Lower leg skin (tissue), 4 donors: ENCODE measurements at regions not wholly inside any gene's neighbourhood (a gene's known extent, or its start where the extent isn't known, plus 50 kb on each side); places are given as distances from the start of the nearest gene placed in this dataset.
"Not testable (repeated sequence)": the region's sequence is repeated elsewhere in the genome, so short reads cannot be mapped to it uniquely, and the experiment has no call there.

Experiments used
- DNase-seq, 2 donors: peaks; one replicate each; pipeline ENCODE4 v3.0.0-alpha.2; 2019; ENCODE audit warnings: low spot score in 2 of 2
- H3K4me3 ChIP-seq: fragments of 200-600 bp; sonication (generic); 2 replicates; pipeline ENCODE4 v1.5.1; 2017; ENCODE audit warnings: mild to moderate bottlenecking, low read depth; ENCODE audit not compliant: poor library complexity, severe bottlenecking
- CTCF ChIP-seq, 3 donors: fragments of 450-650 bp; IDR thresholded peaks; one replicate each; pipeline ENCODE4 v1.5.1; 2016; ENCODE audit warnings: antibody characterized with exemption in 3 of 3, mild to moderate bottlenecking in 3 of 3, moderate library complexity in 2 of 3
- POLR2A ChIP-seq, 2 donors: fragments of 450-650 bp; IDR thresholded peaks; one replicate each; pipeline ENCODE4 v1.6.1; 2016 to 2017; ENCODE audit warnings: antibody characterized with exemption in 2 of 2, mild to moderate bottlenecking in 1 of 2, moderate library complexity in 1 of 2
- WGBS, 2 donors: methylation state at CpG; one replicate each; pipeline ENCODE4 v1.1.5; 2018; 5-methylcytosine and 5-hydroxymethylcytosine counted together
- intact Hi-C: fragments of 100-400 bp; cut with DNase I; formaldehyde crosslinking; loops from one replicate; pipeline ENCODE4 v1.15.0; 2023; ENCODE audit warnings: low total_unique reads

GRCh38 chrX:83260288-83260687, 247.8 kb upstream of the POU3F4 start:
- DNase-seq = no peak
- no peak overlapping the region for H3K4me3 ChIP-seq
- intact Hi-C loops = no loop called here
- TF ChIP-seq CTCF (IDR thresholded peaks at IDR 0.05) = no peak
- no peak for TF ChIP-seq POLR2A (IDR thresholded peaks at IDR 0.05)
- 56 to 92% methylated on average over 4 of the region's 4 CpGs for WGBS, 2 donors

- 83 to 94% methylated on average over 1 of the region's 1 CpG for WGBS, 2 donors
- H3K4me3 ChIP-seq, intact Hi-C loops, DNase-seq: not testable (repeated sequence)
Observed at GRCh38 chrX:83262218-83262617, 245.9 kb upstream of the POU3F4 start.

GRCh38 chrX:83278988-83279387, 229.1 kb upstream of the POU3F4 start:
- no peak overlapping the region for H3K4me3 ChIP-seq
- DNase-seq = no peak
- intact Hi-C loops = no loop called here
- TF ChIP-seq CTCF (IDR thresholded peaks at IDR 0.05) (no peak), POLR2A (IDR thresholded peaks at IDR 0.05) (no peak)
- 70 to 94% methylated on average over 3 of the region's 3 CpGs for WGBS, 2 donors

- H3K4me3 ChIP-seq, intact Hi-C loops: not testable (repeated sequence)
- 78 to 80% methylated on average over 6 to 7 of the region's 7 CpGs for WGBS, 2 donors
- DNase-seq = peak in 1 of 2 donors; percentile 59
Observed at GRCh38 chrX:83286627-83287026, 221.5 kb upstream of the POU3F4 start.

GRCh38 chrX:83305381-83305780, 202.7 kb upstream of the POU3F4 start:
- TF ChIP-seq POLR2A (IDR thresholded peaks at IDR 0.05) (no peak), CTCF (IDR thresholded peaks at IDR 0.05) (no peak)
- intact Hi-C loops = no loop called here
- DNase-seq = no peak
- no peak overlapping the region for H3K4me3 ChIP-seq

GRCh38 chrX:83319023-83319422, 189.1 kb upstream of the POU3F4 start:
- TF ChIP-seq POLR2A (IDR thresholded peaks at IDR 0.05) = no peak
- TF ChIP-seq CTCF (IDR thresholded peaks at IDR 0.05) = no peak
- intact Hi-C loops = no loop called here
- no peak overlapping the region for H3K4me3 ChIP-seq
- DNase-seq = no peak

- TF ChIP-seq CTCF (IDR thresholded peaks at IDR 0.05) (no peak), POLR2A (IDR thresholded peaks at IDR 0.05) (no peak)
- no peak for DNase-seq
- H3K4me3 ChIP-seq = no peak overlapping the region
- intact Hi-C loops = no loop called here
Observed at GRCh38 chrX:83326539-83326938, 181.6 kb upstream of the POU3F4 start.
